Endothelial cell of umbilical vein (primary cell): ENCODE measurements at regions not wholly inside any gene's neighbourhood (a gene's known extent, or its start where the extent isn't known, plus 50 kb on each side); places are given as distances from the start of the nearest gene placed in this dataset.

Source experiments
- BruUV-seq: library from RNA; stranded (reverse); fragments of 400-500 nt; replicated peaks from 2 replicates; lab custom pipeline; 2021; lab: Mats Ljungman, UMichigan
- CTCF ChIA-PET: fragments of 300-600, 350-600 bp; sonication (Branson Sonifier 250); formaldehyde crosslinking; loops from one replicate; lab custom pipeline; 2021; ENCODE audit warnings: antibody characterized with exemption, inconsistent platforms; lab: Charles Lee
- POLR2A ChIA-PET: fragments of 300-600, 350-600 bp; sonication (Branson Sonifier 250); formaldehyde crosslinking; loops from one replicate; lab custom pipeline; 2021; ENCODE audit warnings: antibody characterized with exemption, inconsistent platforms; lab: Charles Lee
- DNase-seq: peaks from one replicate; pipeline ENCODE4 v3.0.0-alpha.2; 2011; ENCODE audit warnings: low read depth, low spot score
- FAIRE-seq: peaks from 2 replicates; lab custom pipeline; 2011; peaks lifted over from hg19 to GRCh38; lab: Jason Lieb, UNC
- H2AFZ ChIP-seq: 2 replicates; pipeline ENCODE4 v1.6.0; 2012; ENCODE audit warnings: low read depth, low read length, control low read depth, inconsistent platforms
- H3K27ac ChIP-seq: 2 replicates; pipeline ENCODE4 v1.5.1; 2011; ENCODE audit warnings: low read depth, mild to moderate bottlenecking, control low read depth, low read length, moderate library complexity; ENCODE audit not compliant: insufficient read depth
- H3K27me3 ChIP-seq, 2 experiments: 2 replicates each; pipeline versions ENCODE4 v1.6.0 to v1.6.1; 2011; ENCODE audit warnings: low read length in 2 of 2, mixed read lengths in 1 of 2; ENCODE audit not compliant: control insufficient read depth in 2 of 2, insufficient read depth in 2 of 2
- H3K36me3 ChIP-seq, 2 experiments: 2 replicates in 1 of 2; 3 replicates in 1 of 2; pipeline ENCODE4 v1.5.1; 2011; ENCODE audit warnings: low read length in 2 of 2, mild to moderate bottlenecking in 1 of 2, moderate library complexity in 1 of 2; ENCODE audit not compliant: control insufficient read depth in 2 of 2, insufficient read depth in 2 of 2; ENCODE audit errors: extremely low read depth in 1 of 2
- H3K4me1 ChIP-seq: 3 replicates; pipeline ENCODE4 v1.5.1; 2011; ENCODE audit warnings: mild to moderate bottlenecking, low read length; ENCODE audit not compliant: control insufficient read depth, insufficient read depth; ENCODE audit errors: extremely low read depth
- H3K4me2 ChIP-seq: 2 replicates; pipeline ENCODE4 v1.6.1; 2011; ENCODE audit warnings: low read length, control low read depth, mixed read lengths; ENCODE audit not compliant: insufficient read depth
- H3K4me3 ChIP-seq, 3 experiments: fragments of 200-600 bp in 1 of 3; sonication (generic), shearing (Covaris generic) in 1 of 3; replicated peaks in 1 of 3; 2 replicates each; pipeline ENCODE4 v1.5.1; 2011 to 2016; ENCODE audit warnings: control low read depth in 3 of 3, low read length in 3 of 3, mild to moderate bottlenecking in 2 of 3, inconsistent platforms in 1 of 3, low read depth in 1 of 3, moderate library complexity in 1 of 3; ENCODE audit not compliant: insufficient read depth in 1 of 3
- H3K79me2 ChIP-seq: 2 replicates; pipeline ENCODE4 v1.6.0; 2012; ENCODE audit warnings: low read length, inconsistent platforms; ENCODE audit not compliant: control insufficient read depth, insufficient read depth
- H3K9ac ChIP-seq: replicated peaks from 2 replicates; pipeline ENCODE3; 2011; ENCODE audit warnings: low read length, control low read depth; ENCODE audit not compliant: insufficient read depth; ENCODE audit errors: extremely low read depth
- H3K9me1 ChIP-seq: replicated peaks from 3 replicates; pipeline ENCODE4 v1.6.0; 2011; ENCODE audit warnings: mild to moderate bottlenecking, low read length; ENCODE audit not compliant: control insufficient read depth, insufficient read depth; ENCODE audit errors: extremely low read depth
- H3K9me3 ChIP-seq: replicated peaks from 2 replicates; pipeline ENCODE4 v1.5.1; 2012; ENCODE audit warnings: low read length, inconsistent platforms; ENCODE audit not compliant: control insufficient read depth, insufficient read depth
- H4K20me1 ChIP-seq: replicated peaks from 2 replicates; pipeline ENCODE3; 2011; ENCODE audit warnings: mild to moderate bottlenecking, low read length; ENCODE audit not compliant: control insufficient read depth, insufficient read depth; ENCODE audit errors: extremely low read depth
- EZH2 ChIP-seq: IDR thresholded peaks from 2 replicates; pipeline ENCODE4 v1.6.1; 2012; ENCODE audit warnings: borderline replicate concordance, low read depth, mild to moderate bottlenecking, moderate library complexity, low read length, inconsistent platforms; ENCODE audit not compliant: severe bottlenecking
- FOS ChIP-seq: IDR thresholded peaks from 2 replicates; pipeline ENCODE4 v1.6.1; 2011; ENCODE audit warnings: mild to moderate bottlenecking, low read length, moderate library complexity, borderline replicate concordance; ENCODE audit not compliant: insufficient read depth
- GATA2 ChIP-seq: IDR thresholded peaks from 2 replicates; pipeline ENCODE4 v1.7.0; 2011; ENCODE audit warnings: low read depth, mild to moderate bottlenecking, moderate library complexity, mixed read lengths, low read length; ENCODE audit not compliant: insufficient read length, insufficient read depth
- MYC ChIP-seq: IDR thresholded peaks from one replicate; pipeline ENCODE4 v1.6.1; 2011; ENCODE audit warnings: mild to moderate bottlenecking, low read depth, low read length
- POLR2A ChIP-seq: IDR thresholded peaks from 2 replicates; pipeline ENCODE4 v1.6.1; 2012; ENCODE audit warnings: low read depth, mild to moderate bottlenecking, control low read depth, low read length
- POLR2AphosphoS5 ChIP-seq: IDR thresholded peaks from 2 replicates; pipeline ENCODE4 v1.6.1; 2012; ENCODE audit warnings: low read depth, mild to moderate bottlenecking, control low read depth, low read length, moderate library complexity; ENCODE audit not compliant: insufficient read depth
- dilution Hi-C: fragments of 300-500 bp; cut with MboI; formaldehyde crosslinking; loops from one replicate; pipeline ENCODE4 v1.15.0; 2019; ENCODE audit warnings: low sequenced_read_pairs; ENCODE audit not compliant: extremely low pct_ligation_motif_present
- intact Hi-C: fragments of 100-400 bp; cut with micrococcal nuclease; formaldehyde crosslinking; loops from one replicate; pipeline ENCODE4 v1.10.0; 2022
- TF ChIP-seq, protein P1 (sequence below), 2 donors: IDR thresholded peaks; 1 replicate in 1 of 2; 2 replicates in 1 of 2; pipeline ENCODE4 v1.5.1; 2011; ENCODE audit warnings: low read length in 2 of 2, mild to moderate bottlenecking in 2 of 2, moderate library complexity in 2 of 2, control low read depth in 1 of 2, inconsistent platforms in 1 of 2, low read depth in 1 of 2; ENCODE audit not compliant: insufficient read depth in 1 of 2; ENCODE audit errors: extremely low read depth in 1 of 2
- TF ChIP-seq, protein P2 (sequence below): IDR thresholded peaks from 2 replicates; pipeline ENCODE4 v1.6.1; 2011; ENCODE audit not compliant: insufficient read depth, insufficient read length

DNA sequence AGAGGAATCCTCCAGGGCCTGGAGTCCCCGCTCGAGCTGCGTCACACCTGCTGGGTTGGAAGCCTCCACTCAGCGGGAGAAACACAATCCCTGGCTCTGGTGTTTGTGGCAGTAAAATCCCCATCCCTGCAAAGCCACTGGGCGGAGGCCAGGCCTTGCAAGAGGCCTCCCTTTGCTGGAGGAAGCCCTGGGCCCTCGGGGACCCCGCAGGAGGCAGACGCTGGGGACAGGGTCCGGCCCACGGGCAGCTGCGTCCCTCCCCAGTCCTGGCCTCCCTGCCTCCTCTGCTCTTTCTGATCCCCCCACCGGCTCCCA, 194.7 kb downstream of the BRD1 start:
- Histone ChIP-seq H3K4me2 (no peak overlapping the region), H3K79me2 (no peaks in the 10 kb centered on the region), H3K9ac (no peak overlapping the region), H3K27me3 (no peaks in the 10 kb centered on the region), H3K4me1 (peaks cover 5% of the 10 kb centered on the region), H3K9me1 (no peaks in the 10 kb centered on the region), H3K9me3 (no peaks in the 10 kb centered on the region), H3K36me3 (no peaks in the 10 kb centered on the region), H3K27ac (no peak overlapping the region), H4K20me1 (no peaks in the 10 kb centered on the region), H2AFZ (peak overlapping the region; percentile 67), H3K4me3 (no peak overlapping the region)
- no peak for FAIRE-seq
- no TSS peak for BruUV-seq
- CTCF ChIA-PET, result interaction anchor here (0.5 to 2.8 kb wide), 16 partner anchors 9 to 1309 kb away, joined by 3 to 28 read pairs (median 5); no protein-coding TSS in a partner anchor
- intact Hi-C loops, result loop anchor here (2.0 kb wide), 2 partner anchors 36 to 92 kb away; no protein-coding TSS in a partner anchor
- TF ChIP-seq GATA2, result no peak
- TF ChIP-seq POLR2AphosphoS5, result no peak
- TF ChIP-seq EZH2, result no peak
- TF ChIP-seq MYC, result no peak
- TF ChIP-seq POLR2A, result no peak
- no peak for TF ChIP-seq FOS
- TF ChIP-seq, protein P1, sequence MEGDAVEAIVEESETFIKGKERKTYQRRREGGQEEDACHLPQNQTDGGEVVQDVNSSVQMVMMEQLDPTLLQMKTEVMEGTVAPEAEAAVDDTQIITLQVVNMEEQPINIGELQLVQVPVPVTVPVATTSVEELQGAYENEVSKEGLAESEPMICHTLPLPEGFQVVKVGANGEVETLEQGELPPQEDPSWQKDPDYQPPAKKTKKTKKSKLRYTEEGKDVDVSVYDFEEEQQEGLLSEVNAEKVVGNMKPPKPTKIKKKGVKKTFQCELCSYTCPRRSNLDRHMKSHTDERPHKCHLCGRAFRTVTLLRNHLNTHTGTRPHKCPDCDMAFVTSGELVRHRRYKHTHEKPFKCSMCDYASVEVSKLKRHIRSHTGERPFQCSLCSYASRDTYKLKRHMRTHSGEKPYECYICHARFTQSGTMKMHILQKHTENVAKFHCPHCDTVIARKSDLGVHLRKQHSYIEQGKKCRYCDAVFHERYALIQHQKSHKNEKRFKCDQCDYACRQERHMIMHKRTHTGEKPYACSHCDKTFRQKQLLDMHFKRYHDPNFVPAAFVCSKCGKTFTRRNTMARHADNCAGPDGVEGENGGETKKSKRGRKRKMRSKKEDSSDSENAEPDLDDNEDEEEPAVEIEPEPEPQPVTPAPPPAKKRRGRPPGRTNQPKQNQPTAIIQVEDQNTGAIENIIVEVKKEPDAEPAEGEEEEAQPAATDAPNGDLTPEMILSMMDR (IDR thresholded peaks at IDR 0.05; ENCODE audit: extremely low read depth in 1 of 2, insufficient read depth in 1 of 2, low read depth in 1 of 2, low read length in 2 of 2), result no peak
- TF ChIP-seq, protein P2, sequence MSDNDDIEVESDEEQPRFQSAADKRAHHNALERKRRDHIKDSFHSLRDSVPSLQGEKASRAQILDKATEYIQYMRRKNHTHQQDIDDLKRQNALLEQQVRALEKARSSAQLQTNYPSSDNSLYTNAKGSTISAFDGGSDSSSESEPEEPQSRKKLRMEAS, result no peak
- no peak for DNase-seq
- dilution Hi-C loops, result no loop called here
- POLR2A ChIA-PET, result no interaction called here
